ENCODE measurements at regions not wholly inside any gene's neighbourhood (a gene's known extent, or its start where the extent isn't known, plus 50 kb on each side); places are given as distances from the start of the nearest gene placed in this dataset.

GRCh38 chr1:25003000-25003399 lies 72.9 kb upstream of the RUNX3 start:
- no peak for TF ChIP-seq CTCF (IDR thresholded peaks at IDR 0.05; ENCODE audit: low read depth, low read length, poor library complexity, severe bottlenecking)
- no peak for TF ChIP-seq EZH2phosphoT487 (IDR thresholded peaks at IDR 0.05; ENCODE audit: borderline replicate concordance, low read length)

All from DOHH2 (cell line).